ENCODE measurements at regions not wholly inside any gene's neighbourhood (a gene's known extent, or its start where the extent isn't known, plus 50 kb on each side); places are given as distances from the start of the nearest gene placed in this dataset.

DNA sequence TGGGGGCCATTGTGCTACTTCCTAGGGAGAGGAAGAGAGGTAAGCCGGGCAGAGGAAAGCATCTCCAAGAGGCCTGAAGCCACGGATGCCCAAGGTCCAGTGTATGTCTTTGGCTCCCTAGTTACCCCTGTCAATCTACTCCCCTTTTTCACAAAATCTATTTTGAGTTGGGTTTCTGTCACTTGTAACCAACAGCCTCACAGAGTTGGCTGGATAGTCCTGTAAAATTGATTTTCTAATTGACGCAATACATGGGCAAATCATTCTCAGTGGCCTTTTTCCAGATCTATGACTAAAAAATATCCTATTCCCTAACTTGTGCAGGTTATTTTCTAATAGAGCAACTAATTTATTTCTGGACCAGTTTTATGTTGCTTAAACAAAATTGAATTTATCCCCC, 168.4 kb downstream of the IRS1 start:
- DNase-seq (no peak), ATAC-seq (no peak)
- intact Hi-C loops (cut with micrococcal nuclease): no loop called here

DNA sequence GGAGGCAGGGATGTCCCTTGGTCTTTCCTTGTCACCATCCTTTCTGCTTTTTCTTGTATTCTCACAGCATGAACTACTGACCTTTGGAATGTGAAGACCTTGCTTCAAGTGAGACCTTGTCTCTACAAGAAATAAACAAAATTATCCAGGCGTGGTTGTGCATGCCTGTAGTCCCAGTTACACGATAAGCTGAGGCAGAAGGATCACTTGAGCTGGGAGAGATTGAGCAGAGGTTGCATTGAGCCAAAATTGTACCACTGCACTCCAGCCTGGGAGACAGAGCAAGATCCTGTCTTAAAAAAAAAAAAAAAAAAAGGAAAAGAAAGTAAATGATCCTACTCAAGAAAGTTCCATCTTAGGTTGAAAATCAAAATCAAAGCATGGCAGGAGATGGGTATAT, 173.7 kb downstream of the IRS1 start:
- intact Hi-C loops (cut with micrococcal nuclease): no loop called here
- no peak for DNase-seq
- ATAC-seq: no peak

DNA sequence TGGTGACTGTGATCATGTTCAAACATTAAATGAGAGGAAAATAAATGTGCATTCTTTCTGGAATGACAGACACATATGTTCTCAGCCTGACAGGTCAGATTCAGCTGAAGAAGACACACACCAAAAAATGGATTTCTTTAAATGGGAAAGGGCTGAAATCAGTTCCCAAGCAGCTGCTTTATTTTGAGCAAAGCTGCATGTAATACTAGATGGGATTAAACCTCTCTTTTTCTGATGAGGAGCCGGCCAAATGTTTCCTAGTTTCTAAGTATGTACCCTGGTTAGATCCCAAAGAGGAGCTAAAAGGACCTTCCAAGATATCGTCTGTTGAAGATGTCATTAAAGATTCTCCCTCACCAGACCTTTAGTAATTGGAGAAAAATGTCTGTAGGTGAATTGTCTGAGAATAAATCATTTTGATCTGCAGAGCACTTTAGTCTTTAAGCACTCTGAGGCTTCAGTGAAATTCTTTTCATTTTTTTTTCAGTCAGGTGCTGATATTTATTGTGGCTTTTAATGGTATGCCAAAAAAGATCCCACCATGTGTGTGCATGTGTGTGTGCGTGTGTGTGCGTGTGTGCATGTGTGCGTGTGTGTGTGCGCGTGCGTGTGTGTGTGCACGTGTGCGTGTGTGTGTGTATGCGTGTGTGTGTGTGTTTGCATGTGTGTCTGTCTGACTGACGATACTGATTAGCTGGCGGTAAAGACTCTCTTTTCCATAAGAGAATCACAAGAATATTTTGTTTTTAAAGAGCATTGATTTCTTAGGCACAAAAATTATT, 175.8 kb downstream of the IRS1 start:
- ATAC-seq (no peak), DNase-seq (no peak)
- intact Hi-C loops (cut with micrococcal nuclease): no loop called here

DNA sequence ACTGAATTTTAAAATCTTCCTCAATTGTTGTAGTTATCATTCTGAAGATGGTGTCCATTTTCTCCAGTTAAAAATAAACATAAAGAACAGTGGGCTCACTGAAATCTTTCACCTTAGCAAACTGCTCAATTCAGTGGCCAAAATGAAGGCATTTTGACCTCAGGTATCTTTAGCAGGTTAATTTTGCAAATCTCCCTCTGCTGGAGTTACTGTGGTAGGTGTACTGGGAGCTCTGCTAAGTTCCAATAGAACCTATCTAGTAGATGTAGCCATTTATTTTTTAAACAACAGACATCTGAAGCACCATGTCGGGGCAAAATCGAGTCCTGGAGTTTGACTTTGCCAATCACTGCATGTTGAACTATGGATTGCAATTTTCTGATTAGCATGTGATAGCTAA, 177.1 kb downstream of the IRS1 start:
- no peak for ATAC-seq
- no peak for DNase-seq
- intact Hi-C loops (cut with micrococcal nuclease): no loop called here

DNA sequence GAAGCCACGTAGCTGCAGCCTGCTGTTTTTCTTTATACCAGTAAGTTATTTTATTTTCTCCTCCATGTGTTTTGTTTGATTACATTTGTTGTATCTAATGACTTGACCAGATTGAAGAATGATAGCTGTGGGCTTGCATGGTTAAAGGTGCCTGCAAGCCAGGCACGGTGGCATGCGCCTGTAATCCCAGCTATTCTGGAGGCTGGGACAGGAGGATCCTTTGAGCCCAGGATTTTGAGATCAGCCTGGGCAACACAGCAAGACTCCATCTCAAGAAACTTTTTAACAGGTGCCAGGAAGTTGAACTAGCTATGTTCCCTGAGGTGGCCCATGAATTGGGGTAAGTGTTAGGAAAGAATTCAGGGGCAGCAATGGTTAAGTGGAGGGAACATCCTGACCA, 179.4 kb downstream of the IRS1 start:
- no peak for ATAC-seq

DNA sequence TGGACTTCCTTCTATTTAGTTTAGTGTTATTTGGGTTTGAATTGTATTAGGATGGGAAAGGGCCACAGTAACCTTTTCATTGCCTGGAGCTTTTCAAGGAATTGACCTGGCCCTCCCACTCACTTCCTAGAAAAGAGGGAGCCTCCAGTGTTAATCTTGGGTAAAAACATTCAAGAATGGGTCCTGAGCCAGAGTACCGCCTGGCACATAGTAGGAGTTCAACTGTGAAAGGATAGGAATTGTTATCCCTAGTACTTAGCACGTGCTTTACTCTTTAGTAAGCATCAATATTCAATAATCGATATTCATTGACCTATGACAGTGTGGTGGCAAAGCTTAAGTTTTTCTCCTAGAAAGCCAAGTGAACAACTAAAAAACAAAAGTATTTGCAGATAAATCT, 179.9 kb downstream of the IRS1 start:
- ATAC-seq (no peak), DNase-seq (no peak)
- intact Hi-C loops (cut with micrococcal nuclease): no loop called here

More for the DNA sequence above, 179.4 kb downstream of the IRS1 start:
- no peak for DNase-seq
- intact Hi-C loops (cut with micrococcal nuclease): no loop called here

DNA sequence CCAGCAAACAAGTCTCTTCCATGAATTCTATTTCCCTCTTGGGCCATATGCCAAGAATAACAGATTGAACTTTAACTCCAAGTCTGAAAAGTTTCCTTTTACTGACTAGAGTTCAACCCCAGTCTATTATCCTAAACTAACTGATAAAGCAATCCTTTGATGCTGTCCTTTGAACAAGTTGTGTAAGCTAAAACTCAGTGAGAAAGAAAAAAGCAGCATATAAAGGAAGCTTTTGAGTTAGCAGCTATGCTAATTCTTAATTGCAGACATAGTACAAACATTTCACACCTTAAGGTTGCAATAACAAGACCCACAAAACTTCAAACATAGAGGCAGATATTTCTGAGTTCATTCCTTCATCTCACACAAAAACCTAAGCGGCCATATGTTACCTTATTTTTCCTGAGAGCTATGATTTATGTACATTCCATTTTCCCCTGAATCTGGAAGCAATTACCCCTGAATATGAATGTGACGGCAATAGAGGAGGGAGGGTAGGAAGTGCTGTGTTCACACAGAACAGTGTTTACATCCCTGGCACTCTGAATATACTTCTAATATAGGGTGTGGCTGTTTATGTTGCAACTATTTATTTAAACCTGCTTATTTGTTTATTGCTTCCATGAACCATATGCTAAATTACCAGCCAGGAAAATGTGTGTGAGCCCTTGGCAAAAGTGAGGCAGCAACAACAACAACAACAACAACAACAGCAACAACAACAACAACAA, 180.6 kb downstream of the IRS1 start:
- intact Hi-C loops (cut with micrococcal nuclease): no loop called here
- DNase-seq (no peak), ATAC-seq (no peak)

DNA sequence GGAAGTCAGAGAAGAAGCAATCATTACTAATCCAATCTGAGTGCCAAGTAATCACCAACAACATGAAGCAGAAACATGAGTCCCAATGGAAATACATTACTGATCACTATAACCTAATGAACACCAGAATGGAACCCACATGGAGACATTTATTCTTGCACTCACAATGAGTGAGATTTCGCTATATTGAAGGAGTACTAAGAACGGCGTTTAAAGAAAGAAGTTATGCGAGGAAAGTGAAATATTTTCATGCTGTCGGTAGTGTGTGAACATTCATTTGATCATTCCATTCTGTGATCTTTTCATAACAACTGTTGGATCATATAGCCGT, 181.1 kb downstream of the IRS1 start:
- DNase-seq: no peak
- intact Hi-C loops (cut with micrococcal nuclease): no loop called here
- ATAC-seq: no peak

DNA sequence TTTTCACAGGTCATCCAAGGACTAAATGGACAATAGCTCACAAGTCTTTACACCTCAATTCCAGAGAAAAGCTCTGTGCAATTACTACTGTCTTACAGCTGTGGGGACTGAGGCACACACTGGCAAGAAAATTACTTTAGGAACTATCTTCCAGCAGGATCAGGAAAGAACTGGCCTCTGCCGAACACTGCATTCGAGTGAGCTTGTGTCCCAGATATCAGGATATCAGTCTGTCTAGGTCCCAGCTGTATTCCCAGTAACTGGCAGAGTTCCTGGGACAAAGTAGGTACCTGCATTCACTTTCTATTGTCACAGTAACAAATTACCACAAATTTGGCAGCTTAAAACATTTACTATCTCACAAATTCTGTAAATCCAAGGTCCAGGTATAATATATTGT, 183.7 kb downstream of the IRS1 start:
- DNase-seq (no peak), ATAC-seq (no peak)
- intact Hi-C loops (cut with micrococcal nuclease): no loop called here

DNA sequence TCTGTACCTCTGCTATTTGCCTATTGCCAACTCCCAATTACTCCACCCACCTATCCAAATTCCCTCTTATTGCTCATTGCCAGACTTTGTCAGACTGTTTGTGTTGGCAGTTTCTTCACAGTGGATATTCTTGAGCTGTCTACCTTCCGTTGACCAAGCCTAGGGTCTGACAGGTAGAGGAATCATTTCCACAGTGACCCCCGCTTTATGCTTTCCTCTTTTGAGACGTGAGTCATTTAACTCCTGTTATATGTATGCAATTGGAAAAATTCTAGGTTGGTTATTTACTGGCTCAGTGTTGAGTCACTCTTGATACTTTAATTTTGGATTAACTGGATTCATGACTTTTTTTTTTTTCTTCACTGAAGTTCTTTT, 187.7 kb downstream of the IRS1 start:
- ATAC-seq: no peak
- DNase-seq: no peak
- intact Hi-C loops (cut with micrococcal nuclease): no loop called here

DNA sequence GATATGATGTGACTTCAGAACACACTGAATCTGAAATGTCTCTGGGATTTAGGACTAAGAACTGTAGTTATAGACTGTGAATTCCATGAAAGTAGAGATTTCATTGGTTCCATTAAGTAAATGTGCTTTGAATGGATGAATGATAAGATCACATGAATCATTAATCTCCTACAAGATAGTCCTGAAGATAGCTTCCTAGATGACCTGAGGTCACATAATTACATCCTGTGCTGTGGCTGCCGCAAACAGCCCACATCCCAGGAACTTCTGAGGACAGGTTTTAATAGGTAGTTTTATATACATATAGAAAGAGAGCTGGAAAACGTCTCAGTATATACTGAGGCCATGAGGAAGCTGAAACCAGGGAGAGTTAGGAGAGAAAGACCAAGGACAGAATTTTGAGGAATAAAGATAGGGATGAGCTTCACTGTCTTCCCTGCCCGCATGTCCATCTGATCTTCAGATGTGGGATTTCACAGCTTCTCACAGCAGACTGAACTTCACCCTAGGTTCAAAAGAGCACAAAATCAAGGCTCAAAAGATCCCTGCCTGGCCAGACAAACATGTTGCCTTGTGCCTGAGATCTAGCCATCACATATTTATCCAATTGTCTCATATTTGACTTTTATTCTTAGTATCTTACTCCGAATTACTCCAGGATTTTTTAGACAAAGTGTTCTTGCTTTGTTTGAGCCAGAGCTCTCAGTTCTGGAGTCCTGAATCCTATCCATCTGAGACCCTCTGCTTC, 188.2 kb downstream of the IRS1 start:
- no peak for ATAC-seq
- no peak for DNase-seq
- intact Hi-C loops (cut with micrococcal nuclease): no loop called here

DNA sequence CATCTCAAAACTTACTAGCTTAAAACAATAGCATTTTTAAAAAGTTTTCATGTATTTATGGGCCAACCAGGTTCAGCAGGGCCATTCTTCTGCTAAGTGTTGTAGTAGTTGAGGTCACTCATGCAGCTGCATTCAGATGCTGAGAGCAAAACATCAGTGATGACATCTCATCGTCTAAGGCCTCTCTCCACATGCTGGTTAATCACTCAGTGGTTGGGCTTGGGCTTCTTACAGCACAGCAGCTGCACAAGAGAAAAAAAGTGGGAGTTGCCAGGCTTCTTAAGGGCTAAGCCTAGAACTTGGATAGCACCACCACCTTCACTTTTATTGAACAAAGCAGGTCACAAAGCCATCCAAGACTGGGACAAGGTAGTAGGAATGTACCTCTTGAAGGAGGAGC, 190.3 kb downstream of the IRS1 start:
- DNase-seq (no peak), ATAC-seq (peak; percentile 50)
- intact Hi-C loops (cut with micrococcal nuclease): no loop called here

DNA sequence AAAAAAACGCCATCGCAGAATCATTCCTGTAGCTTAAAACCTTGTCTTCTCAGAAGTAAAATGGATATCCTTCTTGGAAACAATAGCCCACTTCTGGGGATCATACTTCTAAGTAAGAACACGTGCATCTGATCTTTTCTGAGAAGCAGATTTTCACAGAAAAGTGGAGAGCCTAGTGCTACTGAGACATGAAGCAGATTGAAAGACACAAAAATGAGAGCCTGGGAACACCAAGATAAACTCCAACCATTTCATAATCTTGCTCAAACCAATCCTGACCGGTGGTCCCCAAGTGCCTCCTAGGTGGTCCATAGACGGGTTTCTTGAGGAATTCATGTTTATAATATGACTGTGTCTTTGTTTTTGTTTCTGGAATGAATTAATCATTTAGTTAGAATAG, 191.2 kb downstream of the IRS1 start:
- ATAC-seq (no peak), DNase-seq (no peak)
- intact Hi-C loops (cut with micrococcal nuclease): no loop called here

DNA sequence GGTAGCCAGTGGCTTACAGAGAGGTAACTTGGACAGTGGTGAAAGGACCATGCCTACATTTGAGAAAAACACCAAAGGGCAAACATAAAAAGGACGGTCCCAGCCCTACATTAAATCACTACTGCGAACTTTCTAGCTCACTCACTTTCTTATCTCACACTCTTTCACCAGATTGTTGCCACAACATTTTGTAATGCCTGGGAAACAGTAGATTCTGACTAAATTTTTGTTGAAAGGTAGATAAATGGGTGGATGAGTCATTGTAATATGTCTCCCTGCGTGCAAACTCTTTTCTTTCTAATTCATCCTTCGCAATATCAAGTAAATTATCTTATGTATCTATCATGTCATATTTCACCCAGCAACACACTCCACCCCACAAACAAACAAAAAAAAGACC, 192.2 kb downstream of the IRS1 start:
- intact Hi-C loops (cut with micrococcal nuclease): no loop called here
- no peak for ATAC-seq
- no peak for DNase-seq

DNA sequence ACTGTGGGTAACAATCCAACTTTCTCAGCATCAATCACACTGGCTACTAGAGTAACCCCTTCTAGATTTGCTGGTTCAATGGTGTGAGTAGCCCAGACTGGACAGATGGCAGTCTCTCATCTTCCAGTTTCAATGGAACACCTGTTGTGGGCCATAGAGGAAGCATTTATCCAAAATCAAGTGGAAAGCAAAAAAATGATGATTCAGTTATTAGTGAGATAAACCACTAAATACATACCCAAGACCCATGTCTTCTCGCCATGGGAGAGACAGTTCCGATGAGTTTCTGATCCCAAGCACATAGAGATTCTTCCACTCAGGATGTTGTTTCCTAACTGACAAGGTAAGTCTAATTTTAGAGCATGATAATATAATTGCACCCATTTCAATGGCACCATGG, 194.0 kb downstream of the IRS1 start:
- intact Hi-C loops (cut with micrococcal nuclease): no loop called here

DNA sequence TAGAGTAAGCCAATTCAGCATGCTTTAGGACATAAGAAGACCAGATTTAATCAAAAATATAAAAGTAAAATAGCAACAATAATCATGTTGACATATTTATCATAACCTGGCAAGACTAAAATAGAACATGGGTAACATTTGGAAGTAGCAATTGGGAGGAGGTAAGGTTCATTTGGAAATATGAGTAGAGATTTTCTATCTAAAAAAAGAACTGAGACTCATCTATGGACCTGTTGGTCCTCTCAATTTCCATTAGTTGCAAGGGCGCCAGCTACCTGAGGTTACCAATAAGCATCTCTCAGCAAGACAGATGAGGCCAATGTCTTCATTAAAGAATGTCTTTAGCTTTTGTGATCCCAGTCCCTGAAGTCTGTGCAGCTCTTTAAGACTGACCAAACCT, 196.0 kb downstream of the IRS1 start:
- no peak for DNase-seq
- intact Hi-C loops (cut with micrococcal nuclease): no loop called here
- ATAC-seq: no peak

More for the DNA sequence above, 194.0 kb downstream of the IRS1 start:
- ATAC-seq (no peak), DNase-seq (no peak)

DNA sequence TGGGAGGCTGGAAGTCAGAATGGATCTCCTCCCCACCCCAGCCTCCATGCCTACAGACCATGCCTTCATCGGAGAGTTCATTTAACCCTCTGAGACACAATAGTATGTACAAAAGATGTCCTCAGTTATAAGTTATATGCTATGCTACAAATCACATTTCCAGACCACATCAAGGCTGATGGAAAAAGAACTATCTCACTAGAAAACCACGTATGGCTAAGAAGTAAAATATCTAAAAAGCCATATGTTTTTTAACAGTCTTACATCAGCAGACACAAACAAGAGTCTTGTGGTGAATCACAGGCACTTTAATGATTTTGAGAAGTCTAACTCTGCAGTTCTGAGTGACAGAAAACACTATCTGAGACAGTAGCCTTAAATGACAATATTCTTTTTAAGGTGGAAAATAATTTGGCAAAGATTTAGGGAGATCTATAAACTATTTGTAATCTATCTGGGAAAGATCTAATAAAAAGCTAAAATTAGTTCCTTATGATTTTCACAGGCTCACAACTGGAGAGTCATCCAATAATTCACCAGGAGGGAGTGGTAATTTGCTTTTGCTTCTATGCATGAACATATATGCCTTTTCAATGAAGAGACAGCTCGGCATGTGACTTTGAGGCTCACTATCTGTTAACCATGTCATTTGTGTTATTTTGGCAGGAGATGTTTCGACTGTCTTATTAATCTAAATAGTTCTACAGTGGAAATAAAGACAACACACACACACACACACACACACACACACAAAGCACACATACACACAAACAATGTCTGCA, 197.5 kb downstream of the IRS1 start:
- ATAC-seq: no peak
- DNase-seq: no peak
- intact Hi-C loops (cut with micrococcal nuclease): no loop called here

DNA sequence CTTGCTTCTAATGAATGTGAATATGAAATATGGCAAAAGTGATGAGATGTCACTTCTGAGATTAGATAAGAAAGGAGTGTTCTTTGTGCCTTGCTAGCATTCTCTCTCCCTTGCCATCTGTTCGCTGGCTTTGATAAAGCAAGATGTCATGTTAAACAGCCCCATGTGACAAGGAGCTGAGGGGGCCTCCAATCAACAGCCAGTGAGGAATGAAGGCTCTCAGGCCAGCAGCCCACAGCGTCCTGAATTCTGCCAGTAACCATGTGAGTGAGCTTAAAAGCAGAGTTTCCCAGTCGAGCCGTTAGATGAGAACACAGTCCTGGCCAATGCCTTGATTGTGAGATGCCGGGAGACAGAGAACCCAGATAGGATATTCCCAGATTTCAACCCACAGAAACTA, 198.8 kb downstream of the IRS1 start:
- no peak for ATAC-seq
- intact Hi-C loops (cut with micrococcal nuclease): no loop called here
- DNase-seq: no peak

DNA sequence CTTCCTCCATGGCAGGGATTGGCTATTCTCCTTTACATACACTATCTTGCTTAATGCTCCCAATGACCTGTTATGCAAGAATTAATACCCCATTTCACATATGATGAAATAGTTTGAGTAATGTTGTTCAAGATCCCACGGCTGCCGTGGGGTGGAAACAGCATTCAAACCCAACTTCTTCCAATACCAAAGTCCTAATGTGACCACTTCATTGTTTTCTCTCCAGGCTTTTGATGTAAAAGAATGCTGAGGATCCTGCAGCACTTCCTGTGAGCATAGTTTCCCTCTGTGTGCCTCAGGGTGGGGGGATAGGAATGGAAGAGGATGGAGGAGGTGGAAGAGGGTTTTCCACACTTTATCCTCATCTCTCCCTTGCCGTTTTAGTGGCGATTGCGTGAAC, 199.4 kb downstream of the IRS1 start:
- ATAC-seq (no peak), DNase-seq (no peak)
- intact Hi-C loops (cut with micrococcal nuclease): no loop called here

DNA sequence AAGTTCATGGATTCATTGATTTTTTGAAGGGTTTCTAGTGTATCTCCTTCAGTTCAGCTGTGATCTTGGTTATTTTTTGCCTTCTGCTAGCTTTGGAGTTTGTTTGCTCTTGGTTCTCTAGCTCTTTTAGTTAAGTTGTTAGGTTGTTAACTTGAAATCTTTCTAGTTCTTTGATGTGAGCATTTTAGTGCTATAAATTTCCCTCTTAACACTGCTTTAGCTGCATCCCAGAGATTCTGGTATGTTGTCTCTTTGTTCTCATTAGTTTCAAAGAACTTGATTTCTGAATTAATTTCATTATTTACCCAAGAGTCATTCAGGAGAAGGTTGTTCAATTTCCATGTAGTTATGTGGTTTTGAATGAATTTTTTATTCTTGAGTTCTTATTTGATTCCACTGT, 210.6 kb downstream of the IRS1 start:
- intact Hi-C loops (cut with micrococcal nuclease): no loop called here
- ATAC-seq (no peak), DNase-seq (no peak)
